ENCODE measurements at regions not wholly inside any gene's neighbourhood (a gene's known extent, or its start where the extent isn't known, plus 50 kb on each side); places are given as distances from the start of the nearest gene placed in this dataset.
"Not testable (repeated sequence)": the region's sequence is repeated elsewhere in the genome, so short reads cannot be mapped to it uniquely, and the experiment has no call there.

GRCh38 chr18:73535990-73536389, 611.6 kb downstream of the FBXO15 start:
- TF ChIP-seq CTCF (IDR thresholded peaks at IDR 0.05; ENCODE audit: low read depth, low read length), result no peak
- no peak overlapping the region for H3K4me3 ChIP-seq (ENCODE audit: low read depth, low read length)

- H3K4me3 ChIP-seq (ENCODE audit: low read depth, low read length), result no peak overlapping the region
- TF ChIP-seq CTCF (IDR thresholded peaks at IDR 0.05; ENCODE audit: low read depth, low read length), result no peak
Observed at GRCh38 chr18:73535189-73535588, 612.4 kb downstream of the FBXO15 start.

- TF ChIP-seq CTCF (IDR thresholded peaks at IDR 0.05; ENCODE audit: low read depth, low read length), result no peak
- no peak overlapping the region for H3K4me3 ChIP-seq (ENCODE audit: low read depth, low read length)
Observed at GRCh38 chr18:73531601-73532000, 616.0 kb downstream of the FBXO15 start.

GRCh38 chr18:73528066-73528465, 619.6 kb downstream of the FBXO15 start:
- no peak overlapping the region for H3K4me3 ChIP-seq (ENCODE audit: low read depth, low read length)
- no peak for TF ChIP-seq CTCF (IDR thresholded peaks at IDR 0.05; ENCODE audit: low read depth, low read length)

- no peak for TF ChIP-seq CTCF (IDR thresholded peaks at IDR 0.05; ENCODE audit: low read depth, low read length)
Observed at GRCh38 chr18:73520229-73520628, 627.4 kb downstream of the FBXO15 start.

GRCh38 chr18:73516056-73516455, 631.6 kb downstream of the FBXO15 start:
- H3K4me3 ChIP-seq (ENCODE audit: low read depth, low read length), result not testable (repeated sequence)

More at GRCh38 chr18:73520229-73520628, 627.4 kb downstream of the FBXO15 start:
- H3K4me3 ChIP-seq (ENCODE audit: low read depth, low read length), result no peak overlapping the region

GRCh38 chr18:73514449-73514848, 633.2 kb downstream of the FBXO15 start:
- TF ChIP-seq CTCF (IDR thresholded peaks at IDR 0.05; ENCODE audit: low read depth, low read length), result no peak
- H3K4me3 ChIP-seq (ENCODE audit: low read depth, low read length), result no peak overlapping the region

GRCh38 chr18:73511771-73512503, 635.7 kb downstream of the FBXO15 start:
- no peak for TF ChIP-seq CTCF (IDR thresholded peaks at IDR 0.05; ENCODE audit: low read depth, low read length)
- H3K4me3 ChIP-seq (ENCODE audit: low read depth, low read length), result peak overlapping the region; percentile 15; the same call in 1 of the 2 replicates

Measured in WI38 (cell line).